Prostate gland (tissue), 2 donors: ENCODE measurements at regions not wholly inside any gene's neighbourhood (a gene's known extent, or its start where the extent isn't known, plus 50 kb on each side); places are given as distances from the start of the nearest gene placed in this dataset.

Experiments
- CTCF ChIP-seq, 4 experiments: fragments of 200-600 bp in 2 of 4; fragments of 450-650 bp in 2 of 4; sonication (generic) in 2 of 4; IDR thresholded peaks; 1 replicate in 3 of 4; 2 replicates in 1 of 4; pipeline ENCODE4 v1.5.1; 2016 to 2019; ENCODE audit warnings: antibody characterized with exemption in 4 of 4, mild to moderate bottlenecking in 2 of 4, moderate library complexity in 2 of 4
- POLR2A ChIP-seq: fragments of 450-650 bp; IDR thresholded peaks from one replicate; pipeline ENCODE4 v1.6.1; 2016; ENCODE audit warnings: antibody characterized with exemption, mild to moderate bottlenecking

DNA sequence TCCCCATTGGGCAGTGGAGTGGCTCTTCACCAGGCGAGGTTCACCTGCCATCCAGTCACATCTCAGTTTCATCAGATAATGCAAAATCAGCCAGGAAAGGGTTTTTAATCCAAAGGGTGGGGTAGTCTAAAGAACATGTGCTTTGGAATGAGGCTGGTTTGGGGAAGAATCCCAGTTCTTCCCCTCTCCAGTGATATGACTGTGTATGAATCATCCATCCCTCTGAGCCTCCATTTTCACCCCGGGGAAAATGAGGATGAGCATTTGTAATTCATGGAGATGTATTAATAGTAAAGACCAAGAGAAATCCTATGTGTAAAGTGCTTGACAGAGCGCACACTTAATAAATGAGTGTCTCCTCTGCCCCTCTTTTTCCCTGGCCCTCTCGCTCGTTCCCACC is 215.1 kb upstream of the FGGY start:
- TF ChIP-seq POLR2A (no peak), CTCF (IDR thresholded peaks at IDR 0.05) (no peak)
